Stimulated activated CD8-positive, alpha-beta memory T cell treated with anti-CD3 and anti-CD28 coated beads, Interleukin-15, amount 100 ng/mL, for 1 hour (primary cell): ENCODE measurements at regions not wholly inside any gene's neighbourhood (a gene's known extent, or its start where the extent isn't known, plus 50 kb on each side); places are given as distances from the start of the nearest gene placed in this dataset.

Experiments
- DNase-seq: peaks from one replicate; pipeline ENCODE4 v3.0.0-alpha.2; 2020; ENCODE audit warnings: low read depth

DNA sequence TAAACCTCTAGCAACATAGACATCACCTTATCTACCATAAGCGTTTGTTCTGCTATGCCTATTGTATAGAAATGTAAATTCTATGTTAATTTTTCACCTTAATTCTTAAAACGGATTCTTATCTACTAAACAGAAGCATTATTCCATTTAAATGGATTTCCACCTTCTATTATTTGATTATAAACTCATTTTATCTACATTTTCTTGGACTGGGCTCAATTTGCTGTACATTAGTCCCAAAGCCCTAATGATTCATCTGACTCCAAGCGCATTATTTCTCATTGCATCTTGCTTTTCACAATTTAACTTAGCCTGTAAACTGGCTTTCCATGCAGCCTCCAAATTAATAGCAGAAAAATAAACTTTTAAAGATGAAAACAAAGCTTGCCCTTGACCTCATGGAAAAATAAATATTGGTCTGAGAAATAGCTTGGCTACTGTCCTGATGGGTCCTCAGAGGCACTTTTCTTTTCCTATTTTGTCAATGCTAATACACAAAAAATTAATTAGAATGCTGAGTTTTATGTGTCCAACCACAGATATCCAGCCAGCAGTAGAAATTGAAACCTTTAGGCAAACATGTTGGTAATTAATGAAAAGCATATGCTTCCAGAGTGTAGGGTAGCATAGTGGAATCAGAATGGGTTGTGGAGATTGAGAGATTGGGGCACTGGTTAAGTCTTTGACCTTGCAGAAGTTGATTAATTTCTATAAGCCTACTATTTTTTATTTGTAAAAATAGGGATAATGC is 81.4 kb upstream of the CFAP20DC start:
- DNase-seq = no peak

DNA sequence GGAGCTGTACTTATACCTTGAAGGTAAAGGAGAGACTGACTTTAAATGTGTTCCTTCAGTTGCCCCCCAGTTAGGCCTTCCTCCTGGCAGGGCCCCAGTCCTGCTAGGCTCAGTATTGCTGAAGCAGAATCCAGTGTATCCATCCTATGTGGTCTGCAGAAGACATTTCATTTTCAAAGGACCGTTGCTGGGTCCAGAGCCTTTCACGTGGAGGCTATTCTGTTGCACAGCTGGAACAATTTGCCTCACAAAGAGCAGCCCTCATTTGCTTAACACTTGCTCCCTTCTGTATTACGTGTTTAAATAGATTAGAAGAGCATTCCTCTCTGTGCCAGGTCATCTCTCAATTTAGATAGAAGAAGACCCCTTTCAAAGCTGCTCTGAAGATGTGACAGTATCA is 78.9 kb upstream of the CFAP20DC start:
- no peak for DNase-seq

DNA sequence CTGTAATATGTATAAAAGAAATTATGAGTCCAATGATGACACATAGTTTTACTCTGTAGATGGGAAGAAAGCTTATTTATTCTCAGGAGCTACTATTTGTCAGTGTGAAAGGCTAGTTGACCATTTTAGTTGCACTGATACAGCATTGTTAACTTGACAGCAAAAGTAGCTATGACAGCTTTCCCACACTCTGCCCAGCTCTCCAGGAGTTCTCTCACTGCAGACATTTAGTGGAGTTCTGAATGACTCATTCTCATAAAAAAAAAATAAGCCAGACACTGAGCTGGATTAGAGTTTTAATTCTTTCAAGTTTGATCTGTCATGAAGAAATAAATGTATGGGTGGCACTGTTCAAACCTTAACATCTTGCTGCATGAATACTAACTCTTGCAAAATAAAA is 77.2 kb upstream of the CFAP20DC start:
- no peak for DNase-seq

DNA sequence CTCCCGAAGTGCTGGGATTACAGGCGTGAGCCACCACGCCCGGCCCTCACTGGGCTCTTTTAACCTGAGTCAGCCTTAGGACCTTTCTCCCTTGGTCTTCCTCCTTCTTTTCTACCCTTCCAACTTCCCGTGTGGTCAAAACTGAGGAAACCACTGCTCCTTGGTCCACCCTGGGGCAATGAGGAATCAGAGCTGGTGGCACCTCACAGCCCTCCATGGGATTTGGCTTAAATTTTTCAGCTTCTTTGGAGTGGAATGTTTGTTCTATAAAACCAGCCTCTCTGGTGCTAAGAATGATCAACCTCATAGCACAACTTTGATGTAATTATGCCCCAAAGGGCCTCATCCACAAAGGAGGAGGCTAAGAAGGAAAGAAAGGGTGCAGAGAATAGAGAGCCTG is 76.6 kb upstream of the CFAP20DC start:
- no peak for DNase-seq

DNA sequence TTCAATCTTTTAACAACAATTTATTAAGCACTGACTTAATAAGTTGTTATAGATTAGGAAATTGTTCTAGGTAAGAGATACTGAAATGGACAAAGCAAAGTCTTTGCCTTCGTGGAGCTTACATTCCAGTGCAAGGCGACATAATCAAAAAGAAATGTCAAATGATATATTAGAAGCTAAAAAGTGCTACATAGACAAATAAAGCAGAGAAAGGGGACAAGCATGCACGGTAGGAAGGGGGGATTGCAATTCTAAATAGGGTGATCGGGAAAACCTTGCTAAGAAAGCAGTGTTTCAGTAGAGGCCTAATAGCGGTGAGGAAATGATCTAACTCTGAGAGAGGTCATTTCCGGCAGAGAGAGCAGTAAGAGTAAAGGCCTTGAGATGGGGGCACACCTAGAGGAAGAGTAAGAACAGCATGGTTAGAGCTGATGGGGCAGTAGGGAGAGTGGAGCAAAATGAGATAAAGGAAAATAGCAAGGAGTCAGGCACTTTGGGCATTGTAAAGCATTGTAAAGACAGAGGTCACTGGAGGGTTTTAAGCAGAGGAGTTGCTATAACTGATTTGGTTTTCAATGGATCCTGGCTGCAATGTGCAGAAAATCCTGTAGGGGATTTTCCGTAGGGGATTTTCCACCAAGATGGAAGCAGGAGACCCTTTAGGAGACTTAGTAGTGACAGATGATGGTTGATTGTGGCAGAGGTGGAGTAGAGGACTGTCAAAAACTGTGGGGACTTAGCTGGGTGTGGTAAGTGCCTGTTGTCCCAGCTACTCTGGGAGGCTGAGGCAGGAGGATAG is 71.7 kb upstream of the CFAP20DC start:
- DNase-seq = no peak

DNA sequence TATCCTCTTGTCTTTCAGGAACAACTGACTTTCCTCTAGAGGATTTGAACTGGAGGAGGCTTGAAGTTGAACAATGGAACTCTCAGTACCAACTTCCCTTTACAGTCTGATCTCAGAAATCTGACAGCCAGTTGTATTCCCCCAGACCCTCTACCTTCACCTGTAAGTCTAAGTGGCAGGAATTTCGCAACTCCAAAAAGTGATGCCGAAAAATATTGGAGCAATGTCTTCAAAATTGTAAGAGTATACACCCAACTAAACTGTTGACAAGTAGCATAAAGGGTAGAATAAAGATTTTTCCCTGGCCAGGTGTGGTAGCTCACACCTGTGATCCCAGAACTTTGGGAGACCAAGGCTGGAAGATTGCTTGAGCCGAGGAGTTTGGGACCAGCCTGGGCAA is 69.1 kb upstream of the CFAP20DC start:
- no peak for DNase-seq

DNA sequence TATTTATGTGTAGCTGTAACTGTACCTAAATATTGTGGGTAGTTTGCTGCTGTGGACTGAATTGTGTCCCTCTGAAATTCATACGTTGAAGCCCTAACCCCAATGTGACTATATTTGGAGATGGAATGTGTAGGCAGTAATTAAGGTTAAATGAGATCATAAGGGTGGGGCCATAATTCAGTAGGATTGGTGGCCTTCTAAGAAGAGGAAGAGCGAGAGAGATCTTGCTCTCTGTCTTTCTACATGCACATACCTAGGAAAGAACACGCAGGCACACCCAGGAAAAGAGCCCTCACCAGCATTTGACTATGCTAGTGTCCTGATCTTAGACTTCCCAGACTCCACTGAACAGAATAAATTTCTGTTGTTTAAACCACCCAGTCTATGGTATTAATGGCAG is 67.6 kb upstream of the CFAP20DC start:
- no peak for DNase-seq

DNA sequence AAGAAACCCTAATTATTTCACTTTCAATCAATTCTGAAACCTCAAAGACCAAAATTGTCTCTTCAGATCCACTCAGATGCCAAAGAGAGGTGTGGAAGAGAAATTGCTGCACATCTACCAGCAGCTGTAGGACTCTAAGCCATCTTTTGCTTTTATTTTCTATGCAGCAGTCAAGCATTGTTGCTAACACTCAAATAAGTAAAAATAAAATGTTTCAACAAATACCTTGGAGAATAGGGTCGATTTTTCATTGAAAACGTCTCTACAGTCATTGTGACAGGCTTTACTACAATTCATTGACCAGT is 66.4 kb upstream of the CFAP20DC start:
- DNase-seq = no peak

DNA sequence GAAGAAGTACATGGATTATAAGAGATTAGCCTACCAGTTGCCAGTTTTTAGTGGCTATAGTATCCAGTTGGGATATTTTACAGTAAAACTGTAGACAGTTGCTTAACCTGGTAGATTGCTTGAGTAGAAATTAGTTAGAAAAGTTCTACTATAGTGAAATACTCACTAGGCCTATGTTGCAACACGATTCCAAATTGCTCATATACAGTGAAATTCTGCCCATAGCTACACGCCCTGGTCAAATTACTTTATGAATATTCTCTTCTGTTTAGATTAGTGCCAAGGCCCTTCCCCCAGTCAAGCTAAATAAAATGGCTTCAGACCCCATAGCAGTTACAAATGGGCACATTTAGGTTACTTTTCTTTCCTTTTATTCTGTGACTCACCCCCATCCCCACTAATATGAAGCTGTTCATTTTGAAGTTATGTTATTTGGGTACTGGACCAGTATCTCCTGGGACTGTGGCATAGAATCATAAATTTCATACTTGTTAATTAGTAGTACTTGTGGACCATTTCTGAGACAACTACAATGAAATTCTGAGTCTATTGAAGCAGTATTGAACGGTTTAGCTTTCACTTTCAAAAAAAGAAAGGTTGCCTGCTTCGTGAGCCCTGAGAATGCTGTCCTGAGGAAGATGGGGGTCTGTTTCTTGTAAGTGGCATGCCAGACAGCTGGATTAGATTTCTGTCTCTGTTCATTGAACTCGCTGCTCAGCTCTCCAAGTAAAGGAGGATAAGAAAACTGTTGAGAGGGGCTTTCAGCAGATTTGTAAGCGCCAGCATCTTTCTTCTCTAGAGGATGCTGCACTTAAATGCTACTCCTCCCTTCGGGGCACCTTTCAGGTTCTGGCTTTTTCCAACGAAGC is 65.8 kb upstream of the CFAP20DC start:
- no peak for DNase-seq

DNA sequence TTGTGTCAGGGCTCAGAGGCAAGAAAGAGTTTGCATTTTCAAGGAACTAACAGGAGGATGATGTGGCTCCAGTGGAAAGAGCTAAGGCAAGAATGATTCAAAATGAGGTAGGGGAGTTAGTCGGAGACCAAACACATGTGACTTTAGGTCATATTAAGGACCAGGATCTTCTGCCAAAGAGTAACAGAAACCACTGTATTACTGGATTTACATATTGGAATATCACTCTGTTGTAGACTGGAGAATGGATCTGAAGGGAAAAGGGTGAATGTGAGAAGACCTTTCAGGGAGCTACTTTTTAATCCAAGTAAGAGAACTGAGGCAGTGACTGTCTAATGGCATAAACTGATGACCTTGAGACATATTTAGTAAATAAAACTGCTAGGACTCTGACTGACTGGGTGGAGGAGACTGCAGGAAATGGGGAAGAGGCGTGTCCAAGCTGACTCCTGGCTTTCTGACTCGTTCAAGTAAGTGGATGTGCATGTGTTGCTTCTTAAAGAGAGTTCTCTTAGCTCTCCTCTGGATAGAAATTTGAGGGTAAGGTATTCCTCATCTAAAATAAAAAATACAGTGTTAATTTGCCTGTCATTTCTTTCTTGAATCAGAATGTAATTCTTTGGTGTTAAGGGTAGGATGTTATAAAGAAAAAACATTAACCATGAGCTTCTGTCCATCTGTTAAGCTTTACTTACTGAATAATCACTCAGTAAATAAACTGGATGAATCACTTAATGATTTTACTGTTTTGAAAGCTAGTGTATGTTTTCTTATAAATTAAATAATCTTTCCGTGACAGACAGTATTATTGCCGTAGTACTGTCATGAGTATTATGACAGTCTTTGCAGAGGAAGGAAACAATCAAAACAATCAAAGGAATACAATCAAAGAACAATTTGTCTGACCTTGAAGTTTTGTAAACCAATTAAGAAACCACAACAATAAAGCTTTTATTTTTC is 58.3 kb upstream of the CFAP20DC start:
- DNase-seq = no peak

DNA sequence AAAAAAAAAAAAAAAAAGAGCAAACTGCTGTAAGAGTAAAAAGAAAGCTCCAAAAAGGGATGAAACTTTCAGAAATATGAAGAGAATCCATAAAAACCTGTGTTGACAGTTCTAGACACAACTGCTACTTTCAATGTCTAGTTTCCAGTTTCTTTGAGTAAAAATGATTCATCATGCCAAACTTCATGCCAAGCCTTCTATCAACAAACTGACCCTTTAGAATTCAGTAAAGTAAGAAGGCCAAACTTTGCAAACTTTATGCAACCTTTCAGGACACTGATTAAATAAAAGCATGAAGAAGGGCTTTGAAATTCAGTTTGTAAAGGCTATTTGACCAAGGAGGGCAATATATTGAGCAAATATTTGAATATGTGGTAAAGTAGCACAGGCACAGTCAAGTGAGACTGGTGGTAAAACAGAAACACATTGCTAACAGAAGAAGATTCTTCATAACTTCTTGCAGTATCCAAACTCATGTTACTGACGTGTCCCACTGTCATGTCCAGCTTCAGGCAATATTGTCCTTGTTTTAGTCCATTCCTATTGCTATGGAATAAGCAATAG is 56.3 kb upstream of the CFAP20DC start:
- no peak for DNase-seq

DNA sequence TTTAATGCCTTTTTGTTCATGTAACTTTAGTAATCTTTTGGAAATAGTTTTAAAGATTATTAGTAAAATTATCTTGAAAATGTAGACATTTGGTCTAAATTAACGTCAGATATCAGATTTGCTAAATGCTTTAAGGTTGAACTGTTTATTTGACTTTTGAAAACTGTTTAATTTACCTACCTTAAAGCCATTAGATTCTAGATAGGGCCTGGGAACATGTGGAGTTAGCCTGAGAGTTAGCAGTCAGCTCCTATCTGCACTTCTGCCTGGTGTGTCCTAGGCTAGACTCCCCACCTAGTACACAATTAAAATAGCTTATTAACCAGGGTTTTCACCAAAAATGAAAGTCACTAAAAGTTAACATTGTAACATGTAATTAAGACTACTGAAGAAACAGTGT is 53.7 kb upstream of the CFAP20DC start:
- DNase-seq = no peak

DNA sequence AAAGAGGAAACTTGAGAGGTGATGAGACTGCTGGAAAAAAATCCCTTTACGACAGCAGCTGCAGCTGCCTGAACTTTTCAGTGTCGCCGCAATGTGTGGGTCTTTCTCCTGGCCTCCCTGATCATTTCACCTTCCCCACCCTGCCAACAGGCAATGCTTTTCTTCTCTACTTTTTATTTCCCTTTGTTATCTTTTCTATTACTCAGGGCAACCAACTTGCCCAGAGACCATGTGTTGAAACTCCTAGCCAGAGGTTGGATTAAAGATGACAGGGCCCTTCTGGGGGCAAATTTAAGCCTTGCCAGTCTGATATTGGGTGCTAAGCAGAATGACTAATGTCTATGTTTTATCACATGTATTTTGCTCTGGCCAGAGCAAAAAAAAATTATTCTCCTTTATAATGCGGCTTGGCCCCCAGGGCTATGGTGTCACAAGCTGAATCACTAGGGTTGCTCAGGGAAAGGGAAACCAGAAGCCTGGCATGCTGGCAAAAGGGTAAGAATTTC is 51.5 kb upstream of the CFAP20DC start:
- DNase-seq = no peak
